Keratinocyte (primary cell): ENCODE measurements at regions not wholly inside any gene's neighbourhood (a gene's known extent, or its start where the extent isn't known, plus 50 kb on each side); places are given as distances from the start of the nearest gene placed in this dataset.
"Not testable (repeated sequence)": the region's sequence is repeated elsewhere in the genome, so short reads cannot be mapped to it uniquely, and the experiment has no call there.

ENCODE experiments used
- DNase-seq: peaks from one replicate; pipeline ENCODE4 v3.0.0-alpha.2; 2011; ENCODE audit warnings: low read depth, missing footprints, low spot score
- FAIRE-seq: peaks from 2 replicates; lab custom pipeline; 2011; peaks lifted over from hg19 to GRCh38; lab: Jason Lieb, UNC
- H2AFZ ChIP-seq: 2 replicates; pipeline ENCODE4 v1.6.0; 2012; ENCODE audit warnings: low read length, control low read depth, inconsistent platforms; ENCODE audit not compliant: control insufficient read depth
- H3K27ac ChIP-seq: 2 replicates; pipeline ENCODE4 v1.5.1; 2011; ENCODE audit warnings: low read length; ENCODE audit not compliant: control insufficient read depth, insufficient read depth
- H3K27me3 ChIP-seq: 3 replicates; pipeline ENCODE4 v1.6.0; 2011; ENCODE audit warnings: low read length; ENCODE audit not compliant: control insufficient read depth, insufficient read depth; ENCODE audit errors: extremely low read depth
- H3K36me3 ChIP-seq, 2 experiments: 2 replicates in 1 of 2; 3 replicates in 1 of 2; pipeline ENCODE4 v1.5.1; 2011; ENCODE audit warnings: low read length in 2 of 2, mild to moderate bottlenecking in 1 of 2; ENCODE audit not compliant: control insufficient read depth in 2 of 2, insufficient read depth in 2 of 2; ENCODE audit errors: extremely low read depth in 1 of 2
- H3K4me1 ChIP-seq: 3 replicates; pipeline ENCODE4 v1.5.1; 2011; ENCODE audit warnings: low read length; ENCODE audit not compliant: control insufficient read depth, insufficient read depth; ENCODE audit errors: extremely low read depth
- H3K4me2 ChIP-seq: 3 replicates; pipeline ENCODE4 v1.6.0; 2011; ENCODE audit warnings: low read depth, low read length; ENCODE audit not compliant: control insufficient read depth, insufficient read depth; ENCODE audit errors: extremely low read depth
- H3K4me3 ChIP-seq, 3 experiments: fragments of 200-600 bp in 1 of 3; sonication (generic) in 1 of 3; 2 replicates in 2 of 3; 3 replicates in 1 of 3; pipeline ENCODE4 v1.5.1; 2011 to 2016; ENCODE audit warnings: low read length in 3 of 3, mild to moderate bottlenecking in 3 of 3, control low read depth in 2 of 3, inconsistent platforms in 1 of 3, low read depth in 1 of 3, mixed read lengths in 1 of 3, mixed run types in 1 of 3, moderate library complexity in 1 of 3; ENCODE audit not compliant: control insufficient read depth in 2 of 3, insufficient read depth in 2 of 3; ENCODE audit errors: extremely low read depth in 1 of 3
- H3K79me2 ChIP-seq: 2 replicates; pipeline ENCODE4 v1.6.0; 2012; ENCODE audit warnings: low read length; ENCODE audit not compliant: control insufficient read depth, insufficient read depth
- H3K9ac ChIP-seq: 3 replicates; pipeline ENCODE4 v1.6.0; 2011; ENCODE audit warnings: low read length; ENCODE audit not compliant: control insufficient read depth, insufficient read depth; ENCODE audit errors: extremely low read depth
- H3K9me1 ChIP-seq: 3 replicates; pipeline ENCODE4 v1.6.0; 2011; ENCODE audit warnings: low read length; ENCODE audit not compliant: control insufficient read depth, insufficient read depth; ENCODE audit errors: extremely low read depth
- H3K9me3 ChIP-seq: 2 replicates; pipeline ENCODE4 v1.5.1; 2012; ENCODE audit warnings: low read depth, low read length; ENCODE audit not compliant: control insufficient read depth
- H4K20me1 ChIP-seq: 3 replicates; pipeline ENCODE4 v1.6.0; 2011; ENCODE audit warnings: low read length; ENCODE audit not compliant: control insufficient read depth, insufficient read depth; ENCODE audit errors: extremely low read depth
- CTCF ChIP-seq, 3 experiments: IDR thresholded peaks in 1 of 3; conservative IDR thresholded peaks in 1 of 3; optimal IDR thresholded peaks in 1 of 3; 2 replicates in 2 of 3; 3 replicates in 1 of 3; pipeline versions ENCODE3 to v1.5.1; 2011; ENCODE audit warnings: low read length in 3 of 3, mild to moderate bottlenecking in 3 of 3, moderate library complexity in 2 of 3, control low read depth in 1 of 3, inconsistent platforms in 1 of 3; ENCODE audit not compliant: insufficient read depth in 2 of 3; ENCODE audit errors: extremely low read depth in 1 of 3
- EZH2 ChIP-seq: IDR thresholded peaks from one replicate; pipeline ENCODE4 v1.6.1; 2012; ENCODE audit warnings: inconsistent platforms, mild to moderate bottlenecking, low read length, moderate library complexity
- dilution Hi-C: fragments of 300-500 bp; cut with MboI; formaldehyde crosslinking; loops from one replicate; pipeline ENCODE4 v1.7.0; 2020; ENCODE audit warnings: low sequenced_read_pairs; ENCODE audit not compliant: extremely low pct_ligation_motif_present

- no peak overlapping the region for H3K9ac ChIP-seq
Measured at GRCh38 chr7:56449762-56450161, 333.5 kb upstream of the NUPR2 start.

GRCh38 chr7:56447864-56448693 is 331.9 kb upstream of the NUPR2 start:
- no peak for DNase-seq
- Histone ChIP-seq H3K4me2 (no peak overlapping the region), H3K9ac (no peak overlapping the region), H3K27me3 (no peaks in the 10 kb centered on the region), H3K9me3 (no peaks in the 10 kb centered on the region), H3K36me3 (no peaks in the 10 kb centered on the region), H4K20me1 (no peaks in the 10 kb centered on the region), H3K79me2 (no peaks in the 10 kb centered on the region), H2AFZ (no peak overlapping the region), H3K4me1 (no peaks in the 10 kb centered on the region), H3K4me3 (no peak overlapping the region), H3K9me1 (no peaks in the 10 kb centered on the region), H3K27ac (no peak overlapping the region)
- FAIRE-seq = no peak
- TF ChIP-seq EZH2 = no peak
- dilution Hi-C loops = no loop called here

More at GRCh38 chr7:56449762-56450161, 333.5 kb upstream of the NUPR2 start:
- no peak overlapping the region for H2AFZ ChIP-seq
- no peaks in the 10 kb centered on the region for H3K4me1 ChIP-seq
- no peaks in the 10 kb centered on the region for H3K9me3 ChIP-seq
- DNase-seq (no peak), FAIRE-seq (no peak)
- H3K4me2 ChIP-seq = no peak overlapping the region
- dilution Hi-C loops = no loop called here
- no peak overlapping the region for H3K4me3 ChIP-seq
- no peaks in the 10 kb centered on the region for H3K9me1 ChIP-seq
- H4K20me1 ChIP-seq = no peaks in the 10 kb centered on the region
- H3K27ac ChIP-seq = no peak overlapping the region
- H3K36me3 ChIP-seq = no peaks in the 10 kb centered on the region
- H3K79me2 ChIP-seq = no peaks in the 10 kb centered on the region
- TF ChIP-seq CTCF (optimal IDR thresholded peaks at IDR 0.05 in 1 of 3, IDR thresholded peaks at IDR 0.05 in 1 of 3, conservative IDR thresholded peaks at IDR 0.05 in 1 of 3; ENCODE audit: extremely low read depth in 1 of 3, insufficient read depth in 2 of 3, low read length in 3 of 3) (no peak), EZH2 (no peak)
- no peaks in the 10 kb centered on the region for H3K27me3 ChIP-seq

- H3K4me3 ChIP-seq, H2AFZ ChIP-seq, H3K27ac ChIP-seq, H3K9me3 ChIP-seq, H3K79me2 ChIP-seq, dilution Hi-C loops, H4K20me1 ChIP-seq, FAIRE-seq, H3K36me3 ChIP-seq, H3K4me1 ChIP-seq, H3K27me3 ChIP-seq, H3K9me1 ChIP-seq, H3K4me2 ChIP-seq, H3K9ac ChIP-seq, DNase-seq: not testable (repeated sequence)
Measured at GRCh38 chr7:56420528-56420927, 304.3 kb upstream of the NUPR2 start.
